Loucy (cell line): ENCODE measurements at regions not wholly inside any gene's neighbourhood (a gene's known extent, or its start where the extent isn't known, plus 50 kb on each side); places are given as distances from the start of the nearest gene placed in this dataset.

Experiments
- H2AFZ ChIP-seq: fragments of 200-600 bp; sonication (generic); 2 replicates; pipeline ENCODE4 v1.6.0; 2016; ENCODE audit warnings: antibody characterized with exemption, mild to moderate bottlenecking, low read length, moderate library complexity
- H3F3A ChIP-seq: fragments of 200-600 bp; 2 replicates; pipeline ENCODE4 v1.6.0; 2016; ENCODE audit warnings: antibody characterized with exemption, low read depth, mild to moderate bottlenecking
- H3K27me3 ChIP-seq: fragments of 200-600 bp; sonication (generic); 2 replicates; pipeline ENCODE4 v1.6.1; 2014; ENCODE audit warnings: low read length, mild to moderate bottlenecking; ENCODE audit not compliant: insufficient read depth, poor library complexity, severe bottlenecking
- H3K36me3 ChIP-seq: fragments of 200-600 bp; sonication (generic); 2 replicates; pipeline ENCODE4 v1.6.1; 2016; ENCODE audit warnings: low read length; ENCODE audit not compliant: insufficient read depth
- H3K4me1 ChIP-seq: fragments of 200-600 bp; sonication (generic); 2 replicates; pipeline ENCODE4 v1.5.1; 2014; ENCODE audit warnings: low read length, mild to moderate bottlenecking; ENCODE audit not compliant: insufficient read depth, poor library complexity, severe bottlenecking
- H3K4me2 ChIP-seq: fragments of 200-600 bp; sonication (generic); 2 replicates; pipeline ENCODE4 v1.6.0; 2014; ENCODE audit warnings: antibody characterized with exemption, low read length, low read depth, mild to moderate bottlenecking; ENCODE audit not compliant: poor library complexity, severe bottlenecking
- H3K4me3 ChIP-seq: fragments of 200-600 bp; sonication (generic); 2 replicates; pipeline ENCODE4 v1.5.1; 2014; ENCODE audit warnings: low read length, mild to moderate bottlenecking, mixed read lengths; ENCODE audit not compliant: poor library complexity, severe bottlenecking
- H3K79me2 ChIP-seq: fragments of 200-600 bp; sonication (generic); 2 replicates; pipeline ENCODE4 v1.6.1; 2014; ENCODE audit warnings: low read length; ENCODE audit not compliant: insufficient read depth
- H3K9ac ChIP-seq: fragments of 200-600 bp; sonication (generic); 2 replicates; pipeline ENCODE4 v1.6.0; 2014; ENCODE audit warnings: mild to moderate bottlenecking, low read depth, low read length, moderate library complexity; ENCODE audit not compliant: poor library complexity, severe bottlenecking
- H3K9me2 ChIP-seq: fragments of 200-600 bp; sonication (generic); replicated peaks from 2 replicates; pipeline ENCODE4 v1.6.1; 2016; ENCODE audit warnings: low read depth, low read length, mixed read lengths
- H3K9me3 ChIP-seq: fragments of 200-600 bp; sonication (generic); 2 replicates; pipeline ENCODE4 v1.6.1; 2014; ENCODE audit warnings: mild to moderate bottlenecking, antibody characterized with exemption, low read length, low read depth; ENCODE audit not compliant: insufficient read depth
- H4K20me1 ChIP-seq: fragments of 200-600 bp; sonication (generic); 2 replicates; pipeline ENCODE4 v1.6.0; 2014; ENCODE audit warnings: antibody characterized with exemption, low read length, mild to moderate bottlenecking; ENCODE audit not compliant: insufficient read depth, poor library complexity, severe bottlenecking
- CTCF ChIP-seq: fragments of 200-600 bp; sonication (generic); conservative IDR thresholded peaks from 2 replicates; pipeline ENCODE4 v1.5.1; 2014; ENCODE audit warnings: mild to moderate bottlenecking, antibody characterized with exemption, low read length
- EZH2phosphoT487 ChIP-seq: fragments of 200-600 bp; IDR thresholded peaks from 2 replicates; pipeline ENCODE4 v1.6.1; 2018; ENCODE audit warnings: antibody characterized with exemption, mild to moderate bottlenecking, moderate library complexity, borderline replicate concordance

- Histone ChIP-seq H3K4me2 (no peak overlapping the region), H3K27me3 (no peaks in the 10 kb centered on the region), H2AFZ (no peak overlapping the region), H3K36me3 (no peaks in the 10 kb centered on the region), H3K79me2 (no peaks in the 10 kb centered on the region), H3K9ac (no peak overlapping the region), H3K9me2 (no peaks in the 10 kb centered on the region), H3K4me1 (peaks cover 4% of the 10 kb centered on the region), H4K20me1 (no peaks in the 10 kb centered on the region), H3K9me3 (no peaks in the 10 kb centered on the region), H3F3A (no peaks in the 10 kb centered on the region), H3K4me3 (no peak overlapping the region)
- TF ChIP-seq CTCF (no peak), EZH2phosphoT487 (no peak)
These were observed 99.7 kb upstream of the P3H2 start for GRCh38 chr3:190220362-190220761.

GRCh38 chr3:190217081-190217480, 96.4 kb upstream of the P3H2 start:
- H3F3A ChIP-seq = no peaks in the 10 kb centered on the region
- TF ChIP-seq CTCF (no peak), EZH2phosphoT487 (no peak)
- H3K9me3 ChIP-seq = no peaks in the 10 kb centered on the region
- H2AFZ ChIP-seq = no peak overlapping the region
- no peaks in the 10 kb centered on the region for H4K20me1 ChIP-seq
- H3K27me3 ChIP-seq = no peaks in the 10 kb centered on the region
- no peaks in the 10 kb centered on the region for H3K79me2 ChIP-seq
- H3K9me2 ChIP-seq = no peaks in the 10 kb centered on the region
- no peak overlapping the region for H3K9ac ChIP-seq
- no peak overlapping the region for H3K4me2 ChIP-seq
- H3K4me1 ChIP-seq = no peaks in the 10 kb centered on the region
- H3K4me3 ChIP-seq = no peak overlapping the region
- no peaks in the 10 kb centered on the region for H3K36me3 ChIP-seq

- Histone ChIP-seq H3K27me3 (no peaks in the 10 kb centered on the region), H3K9ac (no peak overlapping the region), H2AFZ (no peak overlapping the region)
These were observed 93.0 kb upstream of the P3H2 start for GRCh38 chr3:190213727-190214126.

More at GRCh38 chr3:190213727-190214126, 93.0 kb upstream of the P3H2 start:
- no peak overlapping the region for H3K4me2 ChIP-seq
- no peaks in the 10 kb centered on the region for H3K4me1 ChIP-seq
- no peak overlapping the region for H3K4me3 ChIP-seq
- no peaks in the 10 kb centered on the region for H3K79me2 ChIP-seq
- peaks cover 3% of the 10 kb centered on the region; the same call in 1 of the 2 replicates for H3K9me3 ChIP-seq
- no peaks in the 10 kb centered on the region for H4K20me1 ChIP-seq
- no peaks in the 10 kb centered on the region for H3K36me3 ChIP-seq
- H3F3A ChIP-seq = no peaks in the 10 kb centered on the region
- no peak for TF ChIP-seq EZH2phosphoT487
- no peak for TF ChIP-seq CTCF
- H3K9me2 ChIP-seq = no peaks in the 10 kb centered on the region
